HG03558 (cell line): ENCODE measurements at regions not wholly inside any gene's neighbourhood (a gene's known extent, or its start where the extent isn't known, plus 50 kb on each side); places are given as distances from the start of the nearest gene placed in this dataset.

Source experiments
- ATAC-seq: cut with Tn5 transposase; IDR thresholded peaks from one replicate; pipeline ENCODE4 v1.9.1; 2021; ENCODE audit warnings: moderate number of reproducible peaks; ENCODE audit not compliant: unreplicated experiment; ENCODE audit errors: extremely low read depth

GRCh38 chr6:208364-208763 is 83.9 kb upstream of the DUSP22 start:
- no peak for ATAC-seq

DNA sequence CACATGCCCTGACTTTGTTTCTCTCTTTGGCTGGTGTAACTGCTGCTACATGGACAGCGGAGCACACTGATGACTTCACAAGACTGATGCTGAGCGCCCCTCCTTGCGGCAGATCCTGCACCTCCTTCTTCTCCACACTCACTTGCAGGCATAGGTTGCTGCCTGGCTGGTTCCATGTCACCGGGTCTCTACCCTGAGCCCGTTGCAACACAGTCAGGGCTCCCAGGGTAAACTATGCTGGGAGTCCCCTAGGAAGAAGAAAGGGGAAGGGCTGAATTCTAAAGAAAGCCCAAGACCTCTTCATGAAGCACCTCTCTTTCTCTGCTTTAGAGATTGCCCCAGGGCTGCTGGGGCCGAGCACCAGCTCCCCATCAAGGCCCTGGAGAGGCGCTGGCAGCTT is 83.3 kb upstream of the DUSP22 start:
- no peak for ATAC-seq

- ATAC-seq: no peak
Observed at GRCh38 chr6:209432-210103, 82.7 kb upstream of the DUSP22 start.

- ATAC-seq: no peak
Observed at GRCh38 chr6:210104-210456, 82.2 kb upstream of the DUSP22 start.

DNA sequence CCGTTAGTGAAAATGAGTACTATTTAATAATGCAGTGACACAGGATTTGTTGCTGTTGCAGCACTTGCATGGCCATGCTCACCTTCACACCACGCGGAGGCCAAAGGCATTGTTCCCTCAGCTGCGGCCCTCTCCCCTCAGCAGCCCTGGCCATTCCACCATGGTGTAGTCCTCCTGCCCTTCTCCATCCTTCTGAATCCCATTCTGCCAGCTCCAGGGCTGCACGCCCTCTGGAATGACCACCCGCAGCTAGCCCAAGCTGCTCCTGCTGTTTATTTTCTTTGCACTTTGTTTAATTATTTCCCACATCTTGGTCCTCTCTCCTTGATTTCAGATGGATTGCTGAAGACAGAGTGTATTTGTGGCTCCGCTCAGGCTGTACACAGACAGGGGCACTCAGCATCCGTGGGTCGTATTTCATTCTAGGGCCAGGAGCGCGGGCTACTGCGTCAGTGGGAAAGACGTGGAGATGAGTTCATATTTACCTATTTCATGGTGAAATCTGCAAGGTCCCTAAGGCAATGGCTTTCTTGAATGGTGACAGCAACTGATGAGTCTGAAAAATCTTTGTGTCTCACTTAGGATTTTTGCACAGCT is 81.4 kb upstream of the DUSP22 start:
- ATAC-seq: no peak

GRCh38 chr6:211871-212497 is 80.3 kb upstream of the DUSP22 start:
- ATAC-seq: no peak

DNA sequence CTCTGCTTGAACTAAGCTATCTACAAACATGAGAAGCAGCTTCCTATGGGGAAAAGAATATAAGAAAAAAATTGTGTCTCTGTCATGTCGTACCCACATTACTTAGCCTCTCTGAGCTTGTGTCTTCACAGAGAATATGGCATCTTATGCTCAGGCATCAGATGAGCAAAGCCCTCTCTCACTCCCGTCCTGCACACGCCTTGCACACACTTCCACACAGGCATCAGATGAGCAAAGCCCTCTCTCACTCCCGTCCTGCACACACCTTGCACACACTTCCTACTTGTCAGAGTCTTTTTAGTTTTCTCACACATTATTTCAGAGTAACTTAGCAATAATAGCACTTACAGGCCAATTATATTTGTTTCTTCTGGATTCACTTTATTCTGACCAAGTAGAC is 79.0 kb upstream of the DUSP22 start:
- no peak for ATAC-seq

DNA sequence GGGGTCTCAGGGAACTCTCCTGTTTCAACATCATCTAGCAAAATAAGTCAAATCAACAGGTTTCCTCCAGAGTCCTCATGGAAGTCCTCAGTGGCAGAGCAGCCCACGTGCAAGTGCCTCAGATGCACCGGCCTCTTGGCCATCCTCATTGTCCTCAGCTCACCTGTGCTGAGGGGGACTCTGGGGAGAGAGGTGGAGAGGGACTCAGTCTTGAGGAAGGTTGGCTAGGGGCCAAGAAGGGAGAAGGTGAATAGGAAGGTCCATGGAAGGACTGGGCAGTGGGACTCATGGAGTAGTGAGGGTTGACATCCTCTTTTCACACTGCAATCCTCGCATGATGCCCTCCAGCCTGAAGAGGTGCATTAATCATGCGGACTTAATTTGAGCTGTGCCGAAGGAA is 77.9 kb upstream of the DUSP22 start:
- no peak for ATAC-seq

GRCh38 chr6:215335-216034 is 76.8 kb upstream of the DUSP22 start:
- ATAC-seq: no peak

GRCh38 chr6:217048-217659 is 75.1 kb upstream of the DUSP22 start:
- no peak for ATAC-seq

DNA sequence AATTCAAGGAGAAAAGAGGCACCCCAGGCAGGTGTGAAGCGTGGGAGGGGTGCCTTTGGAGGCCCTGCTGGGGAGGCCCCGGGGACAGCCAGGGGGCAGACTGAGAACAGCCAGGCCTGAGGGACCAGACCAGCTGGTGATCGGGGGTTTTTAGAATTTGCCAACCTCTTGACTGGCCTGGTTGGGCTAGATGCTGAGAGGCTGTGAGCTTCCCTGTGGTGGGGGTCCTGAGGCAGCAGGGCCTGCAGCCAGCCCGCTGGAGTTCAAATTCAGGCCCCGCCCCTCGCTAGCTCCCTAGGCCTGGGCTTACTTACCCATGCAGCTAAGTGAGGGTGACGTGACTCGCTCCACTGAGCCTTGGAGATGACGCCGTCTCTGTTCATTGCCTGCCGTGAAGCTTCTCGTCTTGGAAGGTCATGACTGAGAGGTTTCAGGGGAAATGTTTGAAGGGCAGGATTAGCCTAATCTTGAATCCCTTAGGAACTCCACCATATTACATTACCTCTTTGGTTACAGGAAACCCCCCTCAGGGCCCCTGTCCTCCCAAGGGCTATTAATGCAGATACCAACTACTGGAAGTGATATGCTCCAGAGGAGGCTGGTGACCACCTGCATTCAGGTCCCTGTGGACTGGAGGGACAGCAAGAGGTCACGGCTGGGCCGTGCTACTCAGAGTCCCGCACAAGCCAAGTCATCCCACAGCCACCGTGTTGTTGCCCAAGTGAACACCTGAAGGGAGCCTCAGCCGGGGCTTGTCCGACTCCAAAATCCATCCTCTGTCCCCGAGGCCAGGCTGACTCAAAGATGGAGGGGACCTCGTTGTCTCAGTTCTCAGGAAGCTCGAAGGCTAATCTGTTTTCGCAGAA is 73.9 kb upstream of the DUSP22 start:
- ATAC-seq: peak; percentile 32

DNA sequence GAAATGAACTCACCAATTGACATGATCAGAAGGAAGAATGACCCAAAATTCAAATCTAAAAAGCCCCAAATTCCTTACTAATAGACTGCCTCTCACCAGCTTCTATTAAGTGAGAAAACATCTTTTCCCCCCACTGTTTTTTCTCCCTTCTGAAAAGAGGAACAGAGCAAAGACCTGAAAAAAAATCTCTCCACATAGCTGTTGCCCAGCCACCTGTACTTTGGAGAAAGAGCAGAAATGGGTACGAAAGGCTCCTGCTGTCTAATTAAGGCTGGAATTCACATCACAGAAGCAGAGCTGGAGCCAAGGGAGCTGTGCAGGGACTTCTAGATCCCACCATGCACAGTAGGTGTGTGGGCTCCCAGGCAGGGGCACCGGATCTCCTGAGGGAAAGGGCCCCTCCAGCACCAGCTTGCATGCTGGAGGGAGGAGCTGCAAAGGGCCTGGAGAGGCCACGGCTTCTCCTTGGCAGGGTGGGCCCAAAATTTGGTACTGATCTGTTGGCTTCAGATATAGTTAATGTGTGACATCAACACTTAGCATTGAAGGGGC is 73.2 kb upstream of the DUSP22 start:
- no peak for ATAC-seq

DNA sequence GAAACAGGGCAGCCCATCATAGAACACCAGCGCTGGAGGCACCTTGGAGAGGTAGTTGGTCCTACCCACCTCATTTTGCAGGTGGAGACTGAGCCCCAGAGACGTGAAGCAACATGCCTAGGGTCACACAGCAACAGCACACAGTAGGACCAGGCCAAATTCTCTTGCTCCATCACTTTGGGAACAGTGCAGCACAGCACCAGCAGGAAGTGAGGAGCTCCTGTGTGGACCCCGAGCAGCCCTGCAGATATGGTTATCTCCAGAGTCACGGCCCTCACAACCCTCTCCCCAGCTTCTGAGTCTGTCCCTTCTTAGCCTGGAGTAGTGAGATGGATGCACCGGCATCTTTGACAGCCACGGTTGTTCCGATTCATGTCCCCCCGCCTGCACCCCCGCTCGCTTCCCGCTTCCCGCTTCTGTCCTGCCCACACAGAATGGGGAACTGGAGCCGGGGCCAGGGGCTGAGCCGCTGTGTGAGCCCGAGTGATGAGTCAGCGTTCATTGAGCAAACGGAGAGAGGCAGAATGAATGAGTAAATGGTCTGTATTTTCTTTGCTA is 72.6 kb upstream of the DUSP22 start:
- ATAC-seq: no peak

- ATAC-seq: no peak
Observed at GRCh38 chr6:220312-220711, 72.0 kb upstream of the DUSP22 start.

DNA sequence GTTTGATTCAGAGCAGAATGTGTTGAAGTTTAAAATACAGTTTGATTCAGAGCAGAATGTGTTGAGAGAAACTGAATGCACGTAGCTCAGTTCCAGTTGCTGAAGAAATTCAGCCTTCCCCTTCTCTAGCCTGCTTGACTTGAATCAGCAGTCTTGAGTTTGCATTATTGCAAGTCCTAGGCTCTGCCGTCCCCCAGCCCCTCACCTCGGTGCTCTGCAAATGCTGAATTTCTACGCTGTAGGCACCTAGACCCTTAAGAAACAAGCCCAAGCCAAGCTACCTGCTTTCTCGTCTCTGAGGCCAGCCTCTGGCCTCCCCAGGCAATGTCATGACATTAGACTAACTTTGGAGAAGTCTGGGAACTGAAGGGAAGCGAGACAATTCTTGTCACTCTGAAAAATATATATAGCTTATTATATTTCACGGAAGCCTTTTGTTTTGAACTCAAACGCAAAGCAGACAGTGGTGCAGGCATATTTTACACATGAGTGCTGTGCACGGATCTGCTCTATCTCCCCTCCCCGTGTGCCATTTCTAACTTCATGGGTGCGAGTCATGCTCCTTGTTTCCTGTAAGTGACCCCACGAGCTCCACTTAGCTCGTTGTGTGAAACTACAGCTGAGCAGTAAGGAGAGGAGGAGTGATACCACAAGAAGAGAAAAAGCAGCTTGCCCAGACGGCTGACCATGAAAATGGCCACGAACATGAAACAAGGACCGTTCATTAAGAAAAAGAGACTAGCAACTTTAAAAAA is 71.4 kb upstream of the DUSP22 start:
- no peak for ATAC-seq

GRCh38 chr6:221531-222349 is 70.5 kb upstream of the DUSP22 start:
- no peak for ATAC-seq

DNA sequence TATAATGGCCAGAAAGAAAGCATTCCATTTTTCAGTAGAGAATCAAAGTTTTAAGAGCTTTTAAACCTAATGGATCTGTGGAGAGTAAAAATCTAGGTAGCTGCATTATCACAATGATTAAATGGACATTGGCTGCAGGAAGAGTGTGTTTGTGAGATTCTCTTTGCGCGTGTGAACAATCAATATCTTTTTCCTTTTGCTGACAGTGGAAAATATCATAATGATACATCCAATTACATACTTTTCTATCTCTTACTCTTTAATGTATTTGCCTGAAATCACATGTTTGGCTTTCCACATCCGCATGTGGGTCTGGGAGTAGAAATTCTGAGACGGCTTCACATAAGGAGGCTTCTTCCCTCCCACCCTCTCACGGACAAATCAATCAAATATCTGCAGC is 69.8 kb upstream of the DUSP22 start:
- ATAC-seq: no peak

DNA sequence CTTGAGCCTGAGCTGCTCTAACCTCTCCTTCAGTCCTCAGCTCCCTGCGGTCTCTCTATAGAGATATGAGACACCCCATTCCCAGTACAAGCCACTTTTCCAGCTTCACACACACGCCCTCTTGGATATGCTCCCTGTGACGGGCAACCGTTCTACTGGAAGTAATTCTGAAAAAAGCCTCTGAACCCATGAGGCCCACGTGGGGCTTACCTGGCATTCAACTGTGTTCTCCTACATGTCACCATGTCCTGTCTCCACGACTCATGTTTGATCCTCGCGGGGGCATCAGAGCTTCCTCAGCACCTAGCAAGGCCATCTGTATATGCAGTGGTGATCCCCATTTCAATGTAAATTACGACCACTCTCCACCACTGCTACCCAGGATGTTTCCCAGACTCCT is 69.2 kb upstream of the DUSP22 start:
- ATAC-seq: no peak
